AG09319 (cell line): ENCODE measurements at regions not wholly inside any gene's neighbourhood (a gene's known extent, or its start where the extent isn't known, plus 50 kb on each side); places are given as distances from the start of the nearest gene placed in this dataset.

Experiments used
- DNase-seq: peaks from one replicate; pipeline ENCODE4 v3.0.0-alpha.2; 2010; ENCODE audit warnings: low read depth; ENCODE audit errors: extremely low read depth
- CTCF ChIP-seq: IDR thresholded peaks from 2 replicates; pipeline ENCODE4 v1.5.1; 2011; ENCODE audit warnings: low read depth, mild to moderate bottlenecking, inconsistent platforms, low read length, moderate library complexity

- no peak for DNase-seq
- peak; percentile 77 for TF ChIP-seq CTCF
These were observed 213.2 kb upstream of the DCBLD2 start for GRCh38 chr3:99114565-99115291.

GRCh38 chr3:99111235-99111634 is 209.7 kb upstream of the DCBLD2 start:
- no peak for TF ChIP-seq CTCF
- no peak for DNase-seq

GRCh38 chr3:99110401-99110800 is 208.9 kb upstream of the DCBLD2 start:
- no peak for DNase-seq
- TF ChIP-seq CTCF, result no peak

- TF ChIP-seq CTCF, result no peak
- DNase-seq, result peak; percentile 74
These were observed 207.0 kb upstream of the DCBLD2 start for GRCh38 chr3:99108508-99108907.

- DNase-seq, result no peak
- no peak for TF ChIP-seq CTCF
These were observed 193.1 kb upstream of the DCBLD2 start for GRCh38 chr3:99094606-99095005.

GRCh38 chr3:99087277-99087676 is 185.8 kb upstream of the DCBLD2 start:
- TF ChIP-seq CTCF, result no peak
- no peak for DNase-seq

- TF ChIP-seq CTCF, result no peak
- no peak for DNase-seq
These were observed 183.3 kb upstream of the DCBLD2 start for GRCh38 chr3:99084826-99085225.
